SK-N-SH (cell line): ENCODE measurements at regions not wholly inside any gene's neighbourhood (a gene's known extent, or its start where the extent isn't known, plus 50 kb on each side); places are given as distances from the start of the nearest gene placed in this dataset.

ENCODE experiments used
- CTCF ChIA-PET: fragments of 300-600, 350-600 bp; formaldehyde crosslinking; extraction: SDS; loops from one replicate; lab custom pipeline; 2021; lab: Yijun Ruan, JAX
- POLR2A ChIA-PET: fragments of 350-600 bp; sonication (Branson Sonifier 250); formaldehyde crosslinking; extraction: SDS; loops from one replicate; lab custom pipeline; 2020; ENCODE audit warnings: antibody characterized with exemption, inconsistent platforms; lab: Yijun Ruan, JAX
- DNase-seq: peaks from one replicate; pipeline ENCODE4 v3.0.0; 2012
- H2AFZ ChIP-seq: fragments of 200-600 bp; sonication (generic); 2 replicates; pipeline ENCODE4 v1.8.1; 2016; ENCODE audit warnings: antibody characterized with exemption, mild to moderate bottlenecking, low read depth
- H3F3A ChIP-seq: fragments of 200-600 bp; sonication (generic); replicated peaks from 2 replicates; pipeline ENCODE3; 2016; ENCODE audit warnings: antibody characterized with exemption, mild to moderate bottlenecking; ENCODE audit not compliant: insufficient read depth
- H3K27ac ChIP-seq, 2 experiments: fragments of 200-500 bp in 1 of 2; fragments of 200-600 bp in 1 of 2; sonication (Bioruptor generic) in 1 of 2; sonication (generic), shearing (Covaris generic) in 1 of 2; 2 replicates each; pipeline versions ENCODE4 v1.5.1 to v1.6.1; 2014 to 2016; ENCODE audit warnings: low read depth in 2 of 2, inconsistent platforms in 1 of 2, low read length in 1 of 2, mild to moderate bottlenecking in 1 of 2, mixed read lengths in 1 of 2
- H3K27me3 ChIP-seq: fragments of 200-600 bp; sonication (generic), shearing (Covaris generic); 2 replicates; pipeline ENCODE4 v1.6.1; 2016; ENCODE audit warnings: mixed run types; ENCODE audit not compliant: insufficient read depth
- H3K36me3 ChIP-seq, 2 experiments: fragments of 200-500 bp in 1 of 2; fragments of 200-600 bp in 1 of 2; sonication (Bioruptor generic) in 1 of 2; sonication (generic) in 1 of 2; replicated peaks in 1 of 2; 2 replicates each; pipeline versions ENCODE3 to v1.5.1; 2014 to 2016; ENCODE audit warnings: low read length in 1 of 2, mild to moderate bottlenecking in 1 of 2; ENCODE audit not compliant: insufficient read depth in 2 of 2, control insufficient read depth in 1 of 2
- H3K4me1 ChIP-seq, 2 experiments: fragments of 200-500 bp in 1 of 2; fragments of 200-600 bp in 1 of 2; sonication (Bioruptor generic) in 1 of 2; sonication (generic), shearing (Covaris generic) in 1 of 2; 2 replicates each; pipeline versions ENCODE4 v1.5.1 to v1.6.1; 2014 to 2016; ENCODE audit warnings: low read depth in 1 of 2, low read length in 1 of 2, mixed run types in 1 of 2; ENCODE audit not compliant: insufficient read depth in 2 of 2, control insufficient read depth in 1 of 2
- H3K4me2 ChIP-seq: fragments of 200-600 bp; sonication (generic), shearing (Covaris generic); 2 replicates; pipeline ENCODE4 v1.6.1; 2017; ENCODE audit warnings: mixed run types
- H3K4me3 ChIP-seq, 2 experiments: fragments of 200-500 bp in 1 of 2; fragments of 200-600 bp in 1 of 2; sonication (Bioruptor generic) in 1 of 2; sonication (generic), shearing (Covaris generic) in 1 of 2; 2 replicates each; pipeline versions ENCODE4 v1.5.1 to v1.8.1; 2014 to 2016; ENCODE audit warnings: low read depth in 2 of 2, inconsistent platforms in 1 of 2, low read length in 1 of 2, mild to moderate bottlenecking in 1 of 2, mixed read lengths in 1 of 2, moderate library complexity in 1 of 2
- H3K79me2 ChIP-seq: fragments of 200-600 bp; sonication (generic); 2 replicates; pipeline ENCODE4 v1.8.1; 2017; ENCODE audit warnings: mild to moderate bottlenecking; ENCODE audit not compliant: insufficient read depth
- H3K9ac ChIP-seq: fragments of 200-600 bp; sonication (generic); 2 replicates; pipeline ENCODE4 v1.6.1; 2017; ENCODE audit warnings: mixed run types
- H3K9me2 ChIP-seq: fragments of 200-600 bp; sonication (generic); 2 replicates; pipeline ENCODE4 v1.6.1; 2017; ENCODE audit warnings: mixed run types
- H3K9me3 ChIP-seq: fragments of 200-600 bp; sonication (generic); 2 replicates; pipeline ENCODE4 v1.6.1; 2017; ENCODE audit warnings: mixed run types, mild to moderate bottlenecking, moderate library complexity
- H4K20me1 ChIP-seq: fragments of 200-600 bp; sonication (generic); 2 replicates; pipeline ENCODE4 v1.6.1; 2017; ENCODE audit warnings: mild to moderate bottlenecking, mixed run types; ENCODE audit not compliant: insufficient read depth
- EP300 ChIP-seq, 2 experiments: IDR thresholded peaks; 2 replicates each; pipeline versions ENCODE4 v1.4.0 to v1.6.1; 2012; ENCODE audit warnings: borderline replicate concordance in 1 of 2, low read depth in 1 of 2, low read length in 1 of 2
- FOXM1 ChIP-seq: IDR thresholded peaks from 2 replicates; pipeline ENCODE4 v1.4.0; 2012; ENCODE audit warnings: low read depth, mild to moderate bottlenecking
- GABPA ChIP-seq: IDR thresholded peaks from 2 replicates; pipeline ENCODE4 v1.4.0; 2012; ENCODE audit warnings: low read depth, mild to moderate bottlenecking
- JUND ChIP-seq: IDR thresholded peaks from 2 replicates; pipeline ENCODE4 v1.4.0; 2012
- MXI1 ChIP-seq: IDR thresholded peaks from 2 replicates; pipeline ENCODE4 v1.6.1; 2012; ENCODE audit warnings: mild to moderate bottlenecking, low read depth, low read length, improper control_type of control experiment
- NRF1 ChIP-seq: IDR thresholded peaks from 2 replicates; pipeline ENCODE4 v1.6.1; 2012; ENCODE audit warnings: low read depth, mild to moderate bottlenecking, low read length
- RFX5 ChIP-seq: IDR thresholded peaks from 2 replicates; pipeline ENCODE4 v1.6.1; 2012; ENCODE audit warnings: mild to moderate bottlenecking, improper control_type of control experiment, low read length
- SIN3A ChIP-seq: IDR thresholded peaks from 2 replicates; pipeline ENCODE4 v1.6.1; 2012; ENCODE audit warnings: low read depth, mild to moderate bottlenecking, low read length, moderate library complexity, borderline replicate concordance
- TAF1 ChIP-seq: IDR thresholded peaks from 2 replicates; pipeline ENCODE4 v1.6.1; 2012; ENCODE audit warnings: low read depth, mild to moderate bottlenecking, low read length, moderate library complexity, borderline replicate concordance
- TCF12 ChIP-seq: IDR thresholded peaks from 2 replicates; pipeline ENCODE4 v1.4.0; 2012
- WGBS: methylation state at CpG from one replicate; pipeline ENCODE4 v1.1.6; 2017; ENCODE audit warnings: low lambda C conversion rate; 5-methylcytosine and 5-hydroxymethylcytosine counted together
- TF ChIP-seq, protein P1 (sequence below): fragments of 200-600 bp; sonication (generic); IDR thresholded peaks from 2 replicates; pipeline ENCODE4 v1.6.1; 2017; ENCODE audit warnings: antibody characterized with exemption, mild to moderate bottlenecking, moderate library complexity
- TF ChIP-seq, protein P2 (sequence below): IDR thresholded peaks from 2 replicates; pipeline ENCODE4 v1.6.1; 2012; ENCODE audit warnings: mild to moderate bottlenecking, low read depth, low read length, moderate library complexity
- TF ChIP-seq, protein P3 (sequence below): IDR thresholded peaks from 2 replicates; pipeline ENCODE4 v1.4.0; 2012; ENCODE audit warnings: low read depth
- TF ChIP-seq, protein P4 (sequence below): IDR thresholded peaks from 2 replicates; pipeline ENCODE4 v1.4.0; 2012; ENCODE audit warnings: low read depth, borderline replicate concordance

- CTCF ChIA-PET, result interaction anchor here (1.4 kb wide), 1 partner anchor 62 kb away, joined by 3 read pairs; no protein-coding TSS in a partner anchor
- DNase-seq, result no peak
- H4K20me1 ChIP-seq, result no peaks in the 10 kb centered on the region
- H3K4me2 ChIP-seq, result no peak overlapping the region
- POLR2A ChIA-PET, result no interaction called here
- no peaks in the 10 kb centered on the region for H3K36me3 ChIP-seq
- no peaks in the 10 kb centered on the region for H3F3A ChIP-seq
- WGBS, result 3% methylated on average over 8 of the region's 8 CpGs
- no peaks in the 10 kb centered on the region for H3K79me2 ChIP-seq
- no peaks in the 10 kb centered on the region for H3K9me2 ChIP-seq
- no peak overlapping the region for H3K4me3 ChIP-seq
- no peak overlapping the region for H3K9ac ChIP-seq
- no peak overlapping the region for H3K27ac ChIP-seq
- H3K27me3 ChIP-seq, result no peaks in the 10 kb centered on the region
- TF ChIP-seq, protein P1, sequence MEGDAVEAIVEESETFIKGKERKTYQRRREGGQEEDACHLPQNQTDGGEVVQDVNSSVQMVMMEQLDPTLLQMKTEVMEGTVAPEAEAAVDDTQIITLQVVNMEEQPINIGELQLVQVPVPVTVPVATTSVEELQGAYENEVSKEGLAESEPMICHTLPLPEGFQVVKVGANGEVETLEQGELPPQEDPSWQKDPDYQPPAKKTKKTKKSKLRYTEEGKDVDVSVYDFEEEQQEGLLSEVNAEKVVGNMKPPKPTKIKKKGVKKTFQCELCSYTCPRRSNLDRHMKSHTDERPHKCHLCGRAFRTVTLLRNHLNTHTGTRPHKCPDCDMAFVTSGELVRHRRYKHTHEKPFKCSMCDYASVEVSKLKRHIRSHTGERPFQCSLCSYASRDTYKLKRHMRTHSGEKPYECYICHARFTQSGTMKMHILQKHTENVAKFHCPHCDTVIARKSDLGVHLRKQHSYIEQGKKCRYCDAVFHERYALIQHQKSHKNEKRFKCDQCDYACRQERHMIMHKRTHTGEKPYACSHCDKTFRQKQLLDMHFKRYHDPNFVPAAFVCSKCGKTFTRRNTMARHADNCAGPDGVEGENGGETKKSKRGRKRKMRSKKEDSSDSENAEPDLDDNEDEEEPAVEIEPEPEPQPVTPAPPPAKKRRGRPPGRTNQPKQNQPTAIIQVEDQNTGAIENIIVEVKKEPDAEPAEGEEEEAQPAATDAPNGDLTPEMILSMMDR, result no peak
- TF ChIP-seq GABPA (no peak), FOXM1 (no peak), EP300 (IDR thresholded peaks at IDR 0.05; ENCODE audit: borderline replicate concordance in 1 of 2, low read depth in 1 of 2, low read length in 1 of 2) (no peak), NRF1 (no peak), SIN3A (no peak), TCF12 (no peak), JUND (no peak), MXI1 (no peak), RFX5 (no peak), TAF1 (no peak)
- TF ChIP-seq, protein P2, sequence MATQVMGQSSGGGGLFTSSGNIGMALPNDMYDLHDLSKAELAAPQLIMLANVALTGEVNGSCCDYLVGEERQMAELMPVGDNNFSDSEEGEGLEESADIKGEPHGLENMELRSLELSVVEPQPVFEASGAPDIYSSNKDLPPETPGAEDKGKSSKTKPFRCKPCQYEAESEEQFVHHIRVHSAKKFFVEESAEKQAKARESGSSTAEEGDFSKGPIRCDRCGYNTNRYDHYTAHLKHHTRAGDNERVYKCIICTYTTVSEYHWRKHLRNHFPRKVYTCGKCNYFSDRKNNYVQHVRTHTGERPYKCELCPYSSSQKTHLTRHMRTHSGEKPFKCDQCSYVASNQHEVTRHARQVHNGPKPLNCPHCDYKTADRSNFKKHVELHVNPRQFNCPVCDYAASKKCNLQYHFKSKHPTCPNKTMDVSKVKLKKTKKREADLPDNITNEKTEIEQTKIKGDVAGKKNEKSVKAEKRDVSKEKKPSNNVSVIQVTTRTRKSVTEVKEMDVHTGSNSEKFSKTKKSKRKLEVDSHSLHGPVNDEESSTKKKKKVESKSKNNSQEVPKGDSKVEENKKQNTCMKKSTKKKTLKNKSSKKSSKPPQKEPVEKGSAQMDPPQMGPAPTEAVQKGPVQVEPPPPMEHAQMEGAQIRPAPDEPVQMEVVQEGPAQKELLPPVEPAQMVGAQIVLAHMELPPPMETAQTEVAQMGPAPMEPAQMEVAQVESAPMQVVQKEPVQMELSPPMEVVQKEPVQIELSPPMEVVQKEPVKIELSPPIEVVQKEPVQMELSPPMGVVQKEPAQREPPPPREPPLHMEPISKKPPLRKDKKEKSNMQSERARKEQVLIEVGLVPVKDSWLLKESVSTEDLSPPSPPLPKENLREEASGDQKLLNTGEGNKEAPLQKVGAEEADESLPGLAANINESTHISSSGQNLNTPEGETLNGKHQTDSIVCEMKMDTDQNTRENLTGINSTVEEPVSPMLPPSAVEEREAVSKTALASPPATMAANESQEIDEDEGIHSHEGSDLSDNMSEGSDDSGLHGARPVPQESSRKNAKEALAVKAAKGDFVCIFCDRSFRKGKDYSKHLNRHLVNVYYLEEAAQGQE, result no peak
- TF ChIP-seq, protein P3, sequence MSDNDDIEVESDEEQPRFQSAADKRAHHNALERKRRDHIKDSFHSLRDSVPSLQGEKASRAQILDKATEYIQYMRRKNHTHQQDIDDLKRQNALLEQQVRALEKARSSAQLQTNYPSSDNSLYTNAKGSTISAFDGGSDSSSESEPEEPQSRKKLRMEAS, result no peak
- TF ChIP-seq, protein P4, sequence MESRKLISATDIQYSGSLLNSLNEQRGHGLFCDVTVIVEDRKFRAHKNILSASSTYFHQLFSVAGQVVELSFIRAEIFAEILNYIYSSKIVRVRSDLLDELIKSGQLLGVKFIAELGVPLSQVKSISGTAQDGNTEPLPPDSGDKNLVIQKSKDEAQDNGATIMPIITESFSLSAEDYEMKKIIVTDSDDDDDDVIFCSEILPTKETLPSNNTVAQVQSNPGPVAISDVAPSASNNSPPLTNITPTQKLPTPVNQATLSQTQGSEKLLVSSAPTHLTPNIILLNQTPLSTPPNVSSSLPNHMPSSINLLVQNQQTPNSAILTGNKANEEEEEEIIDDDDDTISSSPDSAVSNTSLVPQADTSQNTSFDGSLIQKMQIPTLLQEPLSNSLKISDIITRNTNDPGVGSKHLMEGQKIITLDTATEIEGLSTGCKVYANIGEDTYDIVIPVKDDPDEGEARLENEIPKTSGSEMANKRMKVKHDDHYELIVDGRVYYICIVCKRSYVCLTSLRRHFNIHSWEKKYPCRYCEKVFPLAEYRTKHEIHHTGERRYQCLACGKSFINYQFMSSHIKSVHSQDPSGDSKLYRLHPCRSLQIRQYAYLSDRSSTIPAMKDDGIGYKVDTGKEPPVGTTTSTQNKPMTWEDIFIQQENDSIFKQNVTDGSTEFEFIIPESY, result no peak
- H3K9me3 ChIP-seq, result no peaks in the 10 kb centered on the region
- no peaks in the 10 kb centered on the region for H3K4me1 ChIP-seq
- no peak overlapping the region for H2AFZ ChIP-seq
Observed at GRCh38 chr22:33984656-33985285, 64.5 kb upstream of the LARGE1 start.
